ENCODE measurements at regions not wholly inside any gene's neighbourhood (a gene's known extent, or its start where the extent isn't known, plus 50 kb on each side); places are given as distances from the start of the nearest gene placed in this dataset.

GRCh38 chr12:22916241-22916640, 291.3 kb downstream of the ETNK1 start:
- no peak for DNase-seq

DNA sequence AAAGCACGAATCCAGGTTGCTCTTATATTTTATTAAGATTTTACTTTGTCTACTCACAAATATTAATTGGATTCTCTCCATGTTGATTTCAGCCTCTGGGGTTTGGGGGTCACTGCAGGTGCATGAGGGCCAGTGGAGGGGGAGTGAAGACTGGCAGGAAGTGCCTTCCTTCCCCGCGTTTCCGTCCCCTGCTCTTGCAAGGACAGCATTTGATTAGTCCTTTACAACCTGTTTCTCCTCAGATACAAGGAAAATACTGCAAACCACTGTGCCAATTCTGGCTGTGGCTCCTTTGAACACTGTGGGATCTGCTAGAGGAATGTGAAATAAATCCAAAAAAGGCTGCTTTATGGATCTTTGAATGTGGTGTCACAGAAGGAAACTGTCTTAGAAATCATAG, 291.8 kb downstream of the ETNK1 start:
- no peak for DNase-seq

GRCh38 chr12:22919883-22920282, 294.9 kb downstream of the ETNK1 start:
- DNase-seq, result no peak

DNA sequence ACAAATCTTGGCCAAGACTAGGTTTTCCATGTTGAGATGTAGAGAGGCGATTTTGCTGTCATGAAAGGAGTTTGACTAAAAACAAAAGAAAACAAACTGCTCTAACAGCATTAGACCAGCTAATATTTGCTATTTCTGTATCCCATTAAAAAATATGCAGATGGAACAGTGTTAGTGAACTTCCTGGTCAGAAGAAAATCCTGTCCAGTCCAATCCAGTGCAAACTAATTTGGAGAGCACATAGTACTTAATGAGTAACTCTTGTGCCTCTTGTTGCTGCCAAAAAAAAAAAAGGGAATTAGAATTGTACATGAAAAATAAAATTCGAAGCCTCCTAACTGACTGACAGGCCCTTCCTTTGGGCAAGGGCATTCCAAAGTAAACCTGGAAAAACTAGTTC, 298.8 kb downstream of the ETNK1 start:
- no peak for DNase-seq

DNA sequence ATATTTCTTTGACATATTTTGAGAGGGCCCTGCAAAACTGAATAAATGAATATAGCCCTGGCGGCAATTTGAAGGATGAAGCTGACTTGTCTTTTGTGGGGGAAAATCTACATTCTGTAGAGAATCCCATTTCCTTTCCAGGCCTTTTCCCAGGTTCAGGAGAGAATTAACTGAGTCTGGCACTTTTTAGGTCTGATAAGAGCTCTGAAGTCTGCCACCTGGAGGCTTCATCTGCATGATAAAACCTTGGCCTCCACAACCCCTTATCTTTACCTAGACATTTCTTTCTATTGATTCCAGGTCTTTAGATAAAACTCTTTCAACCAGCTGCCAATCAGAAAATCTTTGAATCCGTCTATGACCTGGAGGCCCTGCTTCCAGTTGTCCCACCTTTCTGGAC, 299.4 kb downstream of the ETNK1 start:
- no peak for DNase-seq

DNA sequence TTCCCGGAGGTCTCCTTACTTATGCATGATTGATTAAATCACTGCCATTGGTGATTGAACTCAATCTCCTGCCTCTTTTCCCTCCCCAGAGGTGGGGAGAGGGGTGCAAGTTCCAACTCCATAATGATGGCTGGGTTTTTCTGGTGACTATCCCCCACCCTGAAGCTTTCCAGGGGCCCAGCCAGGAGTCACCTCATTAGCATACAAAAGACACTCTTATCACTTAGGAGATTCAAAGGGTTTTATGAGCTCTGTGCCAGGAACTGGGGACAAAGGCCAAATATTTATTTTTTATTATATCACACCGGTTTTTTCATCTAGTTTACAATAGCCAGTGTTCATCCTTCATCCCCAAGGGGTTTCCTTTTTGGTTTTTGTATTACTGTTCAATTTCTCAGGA, 300.7 kb downstream of the ETNK1 start:
- no peak for DNase-seq

- no peak for DNase-seq
These were observed 307.5 kb downstream of the ETNK1 start for GRCh38 chr12:22932431-22932830.

- no peak for DNase-seq
These were observed 310.1 kb downstream of the ETNK1 start for GRCh38 chr12:22935090-22935489.

DNA sequence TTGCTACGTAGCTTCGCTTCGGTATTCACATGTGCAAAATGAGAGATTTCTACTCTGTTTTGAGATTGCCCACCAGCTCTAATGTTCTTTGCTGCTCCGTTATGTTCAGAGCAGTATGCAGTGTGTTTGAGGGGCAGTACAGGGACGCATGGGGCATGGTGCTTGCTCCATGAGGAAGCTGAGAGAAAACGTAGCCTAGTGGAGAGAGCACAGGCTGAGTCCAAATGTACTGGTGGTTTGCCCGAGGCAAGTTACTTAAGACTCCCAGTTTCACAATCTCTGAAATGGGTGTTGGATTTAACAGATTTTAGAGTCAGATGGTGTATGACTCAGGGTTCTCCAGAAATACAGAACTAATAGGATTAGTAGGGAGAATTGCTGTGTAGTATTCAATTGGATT, 310.5 kb downstream of the ETNK1 start:
- no peak for DNase-seq

DNA sequence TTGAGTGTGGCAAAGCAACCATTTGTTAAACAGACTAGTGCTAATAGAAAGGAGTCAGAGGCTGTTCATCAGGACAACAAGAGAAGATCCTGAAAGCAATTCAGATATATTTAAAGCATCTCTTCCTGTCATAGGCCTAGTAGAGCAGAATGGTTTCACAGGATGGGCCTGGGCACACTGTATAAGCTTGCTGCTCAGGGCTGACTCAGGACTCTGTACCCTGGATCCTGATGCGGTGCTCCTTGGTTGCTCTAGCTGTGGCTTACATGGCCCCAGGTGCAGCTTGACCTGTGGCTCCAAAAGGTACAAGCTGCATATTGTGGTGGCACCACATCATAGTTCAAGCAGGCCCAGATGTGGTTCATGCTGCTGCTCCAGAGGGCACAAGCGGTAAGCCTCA, 313.4 kb downstream of the ETNK1 start:
- no peak for DNase-seq

DNA sequence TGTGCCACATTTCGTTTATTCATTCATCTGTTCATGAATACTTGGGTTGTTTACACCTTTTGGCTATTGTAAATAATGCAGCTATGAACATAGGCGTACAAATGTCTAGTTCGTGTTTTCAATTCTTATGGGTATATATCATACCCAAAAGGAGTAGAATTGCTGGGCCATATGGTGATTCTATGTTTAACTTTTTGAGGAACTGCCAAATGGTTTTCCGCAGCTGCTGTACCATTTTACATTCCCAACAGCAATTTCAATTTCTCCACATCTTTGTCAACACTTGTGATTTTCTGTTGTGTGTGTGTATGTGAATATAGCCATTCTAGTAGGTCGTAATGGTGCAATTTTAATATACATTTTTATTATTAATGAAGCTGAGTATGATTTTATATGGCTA, 326.2 kb downstream of the ETNK1 start:
- no peak for DNase-seq

DNA sequence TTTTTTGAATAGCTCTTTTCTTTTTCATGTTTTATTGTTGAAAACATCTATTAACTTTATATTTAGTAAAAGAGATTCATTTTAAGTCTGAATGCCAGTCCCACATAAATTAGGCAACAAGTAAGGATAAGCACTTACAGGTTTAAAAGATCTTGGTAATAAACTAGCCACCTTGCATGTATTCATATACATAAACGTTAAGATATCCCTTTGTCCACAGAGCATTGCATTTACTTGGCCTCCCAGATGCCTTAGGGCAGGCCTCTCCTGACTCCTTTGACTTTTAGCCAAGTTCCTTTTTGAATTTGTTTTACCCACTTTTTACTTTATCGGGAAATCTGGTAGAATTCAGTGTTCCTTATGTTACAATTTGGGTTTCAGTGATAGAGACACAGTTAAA, 331.7 kb downstream of the ETNK1 start:
- no peak for DNase-seq

GRCh38 chr12:22967171-22967570, 342.2 kb downstream of the ETNK1 start:
- DNase-seq, result no peak

DNA sequence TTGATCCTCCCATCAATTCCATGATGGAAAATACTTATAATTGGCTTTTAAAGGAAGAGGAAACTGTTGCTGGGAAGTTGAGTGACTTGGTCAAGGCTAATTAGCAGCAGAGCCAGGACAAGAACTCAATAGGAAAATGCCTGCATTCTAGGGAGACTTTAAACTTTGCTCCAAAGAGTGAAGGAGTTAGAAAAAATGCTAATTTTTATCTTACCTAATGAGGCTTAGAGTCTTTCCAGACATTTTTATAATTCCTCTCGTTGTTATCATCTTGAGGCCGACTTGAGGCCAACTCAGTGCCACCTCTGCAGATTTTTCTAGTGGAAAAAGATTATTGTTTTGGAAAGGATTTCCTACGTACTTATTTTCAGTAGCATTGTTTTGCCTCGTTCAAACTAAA, 344.6 kb downstream of the ETNK1 start:
- no peak for DNase-seq

- DNase-seq, result no peak
These were observed 346.3 kb downstream of the ETNK1 start for GRCh38 chr12:22971247-22971646.

- DNase-seq, result no peak
These were observed 346.8 kb downstream of the ETNK1 start for GRCh38 chr12:22971701-22972191.

- no peak for DNase-seq
These were observed 349.9 kb downstream of the ETNK1 start for GRCh38 chr12:22974865-22975264.

DNA sequence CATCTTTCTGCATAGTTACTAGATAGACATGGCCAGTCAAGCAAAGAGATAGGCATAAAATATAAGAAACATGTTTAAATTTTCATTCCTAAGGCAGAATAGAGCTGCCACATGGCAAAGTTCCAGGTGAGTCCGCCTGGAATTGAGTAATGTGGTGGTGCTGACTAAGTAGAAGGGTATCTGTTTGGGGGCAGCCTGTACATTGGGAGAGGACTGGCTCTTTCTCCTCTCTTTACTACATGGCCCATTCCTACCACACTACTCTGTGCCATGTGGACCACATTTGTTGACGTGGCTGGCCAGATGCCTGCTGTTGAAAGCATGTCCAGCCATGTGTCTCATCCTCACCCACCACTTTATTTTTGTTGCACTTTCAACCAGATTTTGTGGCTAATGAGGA, 354.0 kb downstream of the ETNK1 start:
- no peak for DNase-seq

DNA sequence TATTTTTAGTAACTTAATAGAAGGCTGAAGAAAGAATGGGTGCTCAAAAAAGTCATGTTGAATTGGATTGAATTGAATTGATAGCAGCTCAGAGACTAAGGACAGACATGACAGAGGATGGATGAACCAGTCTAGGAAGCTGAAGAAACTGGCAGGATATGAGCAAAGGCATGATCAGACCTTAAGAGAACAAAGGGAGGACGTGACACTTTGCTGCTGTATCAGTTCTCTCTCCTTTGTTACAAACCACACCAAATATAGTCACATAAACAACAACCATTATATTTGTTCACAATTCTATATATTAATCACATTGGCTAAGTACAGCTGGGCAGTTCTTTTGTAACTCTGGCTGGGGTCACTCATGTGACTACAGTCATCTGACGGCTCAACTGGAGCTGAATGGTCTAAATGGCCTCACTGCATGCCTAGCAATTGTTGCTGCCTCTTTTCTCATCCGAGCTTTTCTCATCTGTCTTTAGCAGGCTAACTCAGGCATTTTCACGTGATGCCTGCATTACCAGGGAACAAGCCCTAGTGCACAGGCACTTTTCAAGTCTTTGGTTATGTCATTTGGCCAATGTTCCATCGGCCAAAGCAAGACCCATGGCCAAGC, 355.0 kb downstream of the ETNK1 start:
- no peak for DNase-seq

- no peak for DNase-seq
These were observed 356.7 kb downstream of the ETNK1 start for GRCh38 chr12:22981711-22982110.

DNA sequence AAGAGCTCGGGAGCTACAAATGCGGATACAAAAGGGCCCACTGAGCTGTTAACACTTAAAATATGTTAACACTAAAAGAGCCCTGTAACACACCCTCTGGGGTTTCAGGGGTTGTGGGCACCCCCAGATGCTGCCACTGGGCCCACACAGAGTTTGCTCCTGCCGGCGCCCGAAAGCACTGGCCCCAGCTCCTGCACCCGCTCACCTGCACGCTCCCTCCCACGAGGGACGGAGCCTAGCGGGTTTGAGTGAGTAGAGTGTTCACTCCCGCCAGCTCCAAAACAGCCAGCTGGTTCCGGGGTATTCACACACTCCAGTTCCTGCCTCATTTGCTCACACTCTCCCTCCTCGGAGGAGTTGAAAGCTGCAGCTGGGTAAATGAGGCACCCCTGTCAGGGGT, 357.7 kb downstream of the ETNK1 start:
- DNase-seq, result no peak

DNA sequence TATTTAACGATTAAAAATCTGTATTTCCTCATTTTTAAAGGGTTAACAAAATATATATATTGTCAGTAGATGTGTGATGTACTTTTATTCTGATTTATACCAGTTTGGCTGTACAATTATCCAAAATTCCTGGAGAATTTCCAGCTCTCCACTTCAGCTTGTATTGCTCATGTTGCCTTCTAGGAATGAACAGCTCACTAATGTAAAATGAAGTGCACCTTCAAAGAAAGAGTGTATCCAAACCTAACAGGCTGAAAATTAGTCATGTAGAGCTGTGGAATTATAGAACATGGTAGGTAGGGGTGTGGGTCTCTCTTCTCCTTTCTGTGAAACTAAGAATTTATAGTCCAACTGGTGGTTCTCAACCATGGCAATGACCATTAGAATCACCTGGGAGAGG, 362.0 kb downstream of the ETNK1 start:
- no peak for DNase-seq

- DNase-seq, result no peak
These were observed 365.5 kb downstream of the ETNK1 start for GRCh38 chr12:22990501-22990900.

- no peak for DNase-seq
These were observed 366.4 kb downstream of the ETNK1 start for GRCh38 chr12:22991250-22991844.

Measured in central memory CD4-positive, alpha-beta T cell (primary cell).